ENCODE measurements at regions not wholly inside any gene's neighbourhood (a gene's known extent, or its start where the extent isn't known, plus 50 kb on each side); places are given as distances from the start of the nearest gene placed in this dataset.
A peak's percentile ranks its signal among the peaks of the same experiment; 100 is the strongest.

GRCh38 chr4:167939863-167940616 is 152.3 kb upstream of the ANXA10 start:
- H4K8ac ChIP-seq (ENCODE audit: extremely low read depth, insufficient read depth, low read length), result peak overlapping the region; percentile 62
- H3K18ac ChIP-seq (ENCODE audit: extremely low read depth, low read length), result no peak overlapping the region
- H3K27me3 ChIP-seq (replicated peaks in 1 of 4; ENCODE audit: control insufficient read depth in 3 of 4, extremely low read depth in 1 of 4, insufficient read depth in 3 of 4, low read length in 3 of 4), result no peaks in the 10 kb centered on the region
- no peaks in the 10 kb centered on the region for H3K23me2 ChIP-seq (ENCODE audit: low read depth, low read length)
- no peaks in the 10 kb centered on the region; a peak in 1 of 7 replicates for H3K4me1 ChIP-seq (replicated peaks in 1 of 4; ENCODE audit: control insufficient read depth in 3 of 4, insufficient read depth in 4 of 4, low read length in 3 of 4)
- H4K91ac ChIP-seq (replicated peaks; ENCODE audit: insufficient read length, low read length), result no peak overlapping the region
- ChIA-PET CTCF (ENCODE audit: partially characterized antibody) (no interaction called here), POLR2A (ENCODE audit: partially characterized antibody) (no interaction called here)
- no peak overlapping the region for H3K9ac ChIP-seq (replicated peaks in 1 of 4; ENCODE audit: extremely low read depth in 1 of 4, low read depth in 3 of 4, low read length in 3 of 4)
- no peaks in the 10 kb centered on the region for H3K9me3 ChIP-seq (ENCODE audit: insufficient read depth in 2 of 2, low read depth in 1 of 2, low read length in 1 of 2)
- H2AFZ ChIP-seq (ENCODE audit: low read length), result no peak overlapping the region
- FAIRE-seq (no peak), DNase-seq (ENCODE audit: low read depth in 1 of 2, low spot score in 2 of 2) (no peak)
- no peak overlapping the region for H2BK5ac ChIP-seq (ENCODE audit: low read depth, low read length)
- no peak overlapping the region for H3K14ac ChIP-seq (ENCODE audit: insufficient read length)
- H3K4me2 ChIP-seq (ENCODE audit: insufficient read depth in 1 of 2, low read depth in 2 of 2, low read length in 2 of 2), result no peak overlapping the region
- H2BK12ac ChIP-seq (ENCODE audit: low read depth, low read length), result no peak overlapping the region
- H2BK20ac ChIP-seq (ENCODE audit: low read length), result no peak overlapping the region
- H3K23ac ChIP-seq (ENCODE audit: insufficient read length), result no peak overlapping the region
- no peaks in the 10 kb centered on the region for H3K79me1 ChIP-seq (ENCODE audit: low read depth, low read length)
- H4K5ac ChIP-seq (ENCODE audit: insufficient read length, low read depth, low read length), result no peak overlapping the region
- H2BK15ac ChIP-seq (ENCODE audit: low read length), result no peak overlapping the region
- H3K27ac ChIP-seq (ENCODE audit: low read depth, low read length), result no peak overlapping the region
- no peak overlapping the region for H3K4me3 ChIP-seq (ENCODE audit: extremely low read depth in 1 of 4, insufficient read depth in 2 of 4, low read depth in 3 of 4, low read length in 4 of 4)
- no peak overlapping the region for H3K56ac ChIP-seq (replicated peaks; ENCODE audit: insufficient read length, low read depth, low read length)
- H3K4ac ChIP-seq (replicated peaks; ENCODE audit: insufficient read length, low read depth, low read length), result no peak overlapping the region
- 90% methylated on average over 10 of the region's 10 CpGs; no CpG with 5 or more reads in 1 of the 2 experiments for WGBS, 2 experiments (ENCODE audit: extremely low coverage in 1 of 2, insufficient coverage in 1 of 2, insufficient read length in 1 of 2, insufficient replicate concordance in 2 of 2, low coverage in 1 of 2, low lambda C conversion rate in 2 of 2, missing lambda C conversion rate in 1 of 2)
- no peaks in the 10 kb centered on the region for H3K36me3 ChIP-seq (ENCODE audit: control insufficient read depth in 2 of 4, insufficient read depth in 4 of 4, low read length in 3 of 4)
- no peaks in the 10 kb centered on the region for H4K20me1 ChIP-seq (replicated peaks in 1 of 2; ENCODE audit: control insufficient read depth in 1 of 2, insufficient read depth in 2 of 2, low read length in 2 of 2)
- H2AK5ac ChIP-seq (ENCODE audit: low read depth, low read length), result no peak overlapping the region
- H3K79me2 ChIP-seq (ENCODE audit: control insufficient read depth in 1 of 2, insufficient read depth in 2 of 2, low read length in 2 of 2), result no peaks in the 10 kb centered on the region
- H2BK120ac ChIP-seq (replicated peaks; ENCODE audit: low read depth, low read length), result no peak overlapping the region
- TF ChIP-seq RBBP5 (IDR thresholded peaks at IDR 0.05; ENCODE audit: borderline replicate concordance, low read depth, low read length) (no peak), EZH2 (IDR thresholded peaks at IDR 0.05; ENCODE audit: low read depth, low read length, severe bottlenecking) (no peak), EP300 (IDR thresholded peaks at IDR 0.05; ENCODE audit: borderline replicate concordance in 1 of 2, low read depth in 2 of 2, low read length in 2 of 2) (no peak), CEBPB (IDR thresholded peaks at IDR 0.05; ENCODE audit: low read depth, low read length) (no peak), CBX8 (IDR thresholded peaks at IDR 0.05; ENCODE audit: borderline replicate concordance, low read depth, low read length) (no peak), TCF12 (IDR thresholded peaks at IDR 0.05; ENCODE audit: low read depth, low read length) (no peak), SRF (IDR thresholded peaks at IDR 0.05; ENCODE audit: low read depth, low read length) (no peak), GABPA (IDR thresholded peaks at IDR 0.05; ENCODE audit: borderline replicate concordance, insufficient read depth, low read length) (no peak), SP1 (IDR thresholded peaks at IDR 0.05; ENCODE audit: low read depth, low read length) (no peak), ASH2L (IDR thresholded peaks at IDR 0.05; ENCODE audit: low read length) (no peak), SP2 (IDR thresholded peaks at IDR 0.05; ENCODE audit: low read length) (no peak), NANOG (IDR thresholded peaks at IDR 0.05; ENCODE audit: insufficient read depth, low read depth, low read length, poor library complexity, severe bottlenecking) (no peak)
